ENCODE measurements at regions not wholly inside any gene's neighbourhood (a gene's known extent, or its start where the extent isn't known, plus 50 kb on each side); places are given as distances from the start of the nearest gene placed in this dataset.

DNA sequence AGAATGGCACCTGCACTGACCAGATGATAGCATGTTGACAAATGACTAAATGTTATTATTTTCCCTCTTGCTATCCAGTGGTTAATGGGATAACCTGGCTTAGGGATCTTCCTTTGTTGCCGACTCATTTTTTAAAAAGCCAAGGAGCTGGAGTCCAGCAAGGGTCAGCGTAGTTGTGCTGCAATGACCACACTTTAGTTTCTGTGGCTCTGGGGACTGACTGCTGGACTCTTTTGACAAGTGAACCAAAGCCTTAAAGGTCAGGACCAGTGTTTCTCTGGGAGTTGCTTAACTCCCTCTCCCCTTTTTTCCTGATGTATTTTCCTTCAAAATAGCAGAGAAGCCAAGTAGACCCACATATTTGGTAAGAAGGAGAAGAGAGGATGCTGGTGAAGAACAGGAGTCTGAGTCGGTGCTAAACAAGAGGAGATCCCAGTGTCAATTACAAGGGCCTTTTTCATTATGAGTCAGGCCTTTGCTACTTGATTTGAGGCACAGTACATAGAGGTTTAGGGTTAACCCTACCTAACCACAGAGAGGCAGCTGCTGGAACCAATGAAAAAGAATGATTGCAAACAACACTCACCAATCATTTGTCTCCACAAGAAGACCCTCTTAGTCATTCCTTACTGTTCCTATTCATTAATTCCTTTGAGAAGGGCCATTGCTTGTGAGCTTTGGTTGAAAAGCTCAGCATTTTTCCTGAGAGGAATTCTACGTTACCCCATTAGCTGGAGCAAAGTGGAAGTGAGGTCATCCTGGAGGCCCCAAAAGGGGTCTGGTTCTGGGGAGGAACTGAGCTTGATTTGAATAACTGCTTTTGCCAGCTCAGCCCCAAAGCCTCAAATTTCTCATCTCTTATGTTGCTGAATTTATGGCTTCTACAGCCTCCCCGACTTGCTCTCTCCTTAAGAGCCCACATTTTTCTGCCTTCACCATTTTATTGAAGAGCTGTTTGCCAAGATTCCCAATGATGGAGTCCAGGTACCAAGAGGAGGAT, 137.6 kb upstream of the HNMT start:
- BruUV-seq (replicated peaks): no TSS peak
- no peaks in the 10 kb centered on the region for H3K27me3 ChIP-seq (replicated peaks in 1 of 2; ENCODE audit: control insufficient read depth in 2 of 2, insufficient read depth in 2 of 2, low read length in 1 of 2)
- H3K4me1 ChIP-seq (ENCODE audit: control insufficient read depth, insufficient read depth, low read length): no peaks in the 10 kb centered on the region
- H3K27ac ChIP-seq (ENCODE audit: control insufficient read depth, insufficient read depth): no peak overlapping the region
- no peaks in the 10 kb centered on the region for H3K9me3 ChIP-seq (replicated peaks; ENCODE audit: control insufficient read depth, insufficient read depth, low read length)
- ChIA-PET POLR2A (no interaction called here), RAD21 (ENCODE audit: unreplicated experiment) (interaction anchor here (0.8 kb wide), 1 partner anchor 12 kb away, joined by 4 read pairs; no protein-coding TSS in a partner anchor), CTCF (interaction anchor here (3.0 kb wide), 1 partner anchor 12 kb away, joined by 18 read pairs; no protein-coding TSS in a partner anchor), SMC1A (ENCODE audit: uncharacterized antibody, unreplicated experiment) (interaction anchor here (1.3 kb wide), 1 partner anchor 11 kb away, joined by 6 read pairs; no protein-coding TSS in a partner anchor)
- H3K79me2 ChIP-seq (ENCODE audit: control insufficient read depth, insufficient read depth, low read length): no peaks in the 10 kb centered on the region
- DNase-seq (ENCODE audit: low read depth, low spot score) (peak; percentile 19), FAIRE-seq (peak; percentile 47), ATAC-seq (peak; percentile 98)
- H3K4me3 ChIP-seq: no peak overlapping the region
- no peaks in the 10 kb centered on the region for H4K20me1 ChIP-seq (ENCODE audit: control insufficient read depth, insufficient read depth)
- no peak overlapping the region for H2AFZ ChIP-seq (ENCODE audit: control insufficient read depth, low read depth, low read length)
- H3K4me2 ChIP-seq (ENCODE audit: control insufficient read depth, insufficient read depth): no peak overlapping the region
- WGBS (ENCODE audit: insufficient coverage, insufficient replicate concordance, low lambda C conversion rate, missing lambda C conversion rate): 12% methylated on average over 5 of the region's 5 CpGs
- no peaks in the 10 kb centered on the region for H3K36me3 ChIP-seq (ENCODE audit: control insufficient read depth in 2 of 2, insufficient read depth in 2 of 2, low read length in 1 of 2)
- in situ Hi-C loops (cut with MboI): loop anchor here (25.0 kb wide), 1 partner anchor 1914 kb away; no protein-coding TSS in a partner anchor
- no peak overlapping the region for H3K9ac ChIP-seq (ENCODE audit: control insufficient read depth, insufficient read depth, low read length)
- intact Hi-C loops (cut with micrococcal nuclease; ENCODE audit: unreplicated experiment): no loop called here
- TF ChIP-seq ATF7 (IDR thresholded peaks at IDR 0.05; ENCODE audit: low read depth) (peak; percentile 33; the same call in 1 of the 2 replicates), DPF2 (IDR thresholded peaks at IDR 0.05) (peak; percentile 65; the same call in 1 of the 2 replicates), HDGF (IDR thresholded peaks at IDR 0.05) (no peak), CBFB (IDR thresholded peaks at IDR 0.05; ENCODE audit: low read depth) (no peak), BHLHE40 (IDR thresholded peaks at IDR 0.05; ENCODE audit: borderline replicate concordance in 1 of 2, low read depth in 2 of 2, low read length in 1 of 2) (peak; percentile 22 to 45; a peak in 2 of 4 replicates), NFYB (IDR thresholded peaks at IDR 0.05; ENCODE audit: insufficient read depth, low read depth, low read length) (peak; percentile 71), KAT2A (conservative IDR thresholded peaks at IDR 0.05; ENCODE audit: control insufficient read depth, low read depth, low read length) (no peak), RB1 (IDR thresholded peaks at IDR 0.05; ENCODE audit: borderline replicate concordance) (no peak), JUNB (IDR thresholded peaks at IDR 0.05) (peak; percentile 75), BCL11A (IDR thresholded peaks at IDR 0.05; ENCODE audit: low read depth, low read length) (no peak), MTA2 (IDR thresholded peaks at IDR 0.05; ENCODE audit: low read depth) (peak; percentile 68), IKZF2 (IDR thresholded peaks at IDR 0.05) (peak; percentile 17 to 45; a peak in 1 of 4 replicates), TBL1XR1 (IDR thresholded peaks at IDR 0.05; ENCODE audit: low read depth, low read length) (peak; percentile 60; the same call in 1 of the 2 replicates), BMI1 (IDR thresholded peaks at IDR 0.05; ENCODE audit: borderline replicate concordance) (no peak), PAX5 (IDR thresholded peaks at IDR 0.05; ENCODE audit: borderline replicate concordance, low read depth, low read length) (peak; percentile 72; the same call in 1 of the 2 replicates), RUNX3 (IDR thresholded peaks at IDR 0.05; ENCODE audit: low read length) (peak; percentile 92)
- TF ChIP-seq, protein P1, sequence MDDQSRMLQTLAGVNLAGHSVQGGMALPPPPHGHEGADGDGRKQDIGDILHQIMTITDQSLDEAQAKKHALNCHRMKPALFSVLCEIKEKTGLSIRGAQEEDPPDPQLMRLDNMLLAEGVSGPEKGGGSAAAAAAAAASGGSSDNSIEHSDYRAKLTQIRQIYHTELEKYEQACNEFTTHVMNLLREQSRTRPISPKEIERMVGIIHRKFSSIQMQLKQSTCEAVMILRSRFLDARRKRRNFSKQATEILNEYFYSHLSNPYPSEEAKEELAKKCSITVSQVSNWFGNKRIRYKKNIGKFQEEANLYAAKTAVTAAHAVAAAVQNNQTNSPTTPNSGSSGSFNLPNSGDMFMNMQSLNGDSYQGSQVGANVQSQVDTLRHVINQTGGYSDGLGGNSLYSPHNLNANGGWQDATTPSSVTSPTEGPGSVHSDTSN (IDR thresholded peaks at IDR 0.05; ENCODE audit: insufficient replicate concordance, low read depth, low read length): peak; percentile 76
- TF ChIP-seq, protein P2, sequence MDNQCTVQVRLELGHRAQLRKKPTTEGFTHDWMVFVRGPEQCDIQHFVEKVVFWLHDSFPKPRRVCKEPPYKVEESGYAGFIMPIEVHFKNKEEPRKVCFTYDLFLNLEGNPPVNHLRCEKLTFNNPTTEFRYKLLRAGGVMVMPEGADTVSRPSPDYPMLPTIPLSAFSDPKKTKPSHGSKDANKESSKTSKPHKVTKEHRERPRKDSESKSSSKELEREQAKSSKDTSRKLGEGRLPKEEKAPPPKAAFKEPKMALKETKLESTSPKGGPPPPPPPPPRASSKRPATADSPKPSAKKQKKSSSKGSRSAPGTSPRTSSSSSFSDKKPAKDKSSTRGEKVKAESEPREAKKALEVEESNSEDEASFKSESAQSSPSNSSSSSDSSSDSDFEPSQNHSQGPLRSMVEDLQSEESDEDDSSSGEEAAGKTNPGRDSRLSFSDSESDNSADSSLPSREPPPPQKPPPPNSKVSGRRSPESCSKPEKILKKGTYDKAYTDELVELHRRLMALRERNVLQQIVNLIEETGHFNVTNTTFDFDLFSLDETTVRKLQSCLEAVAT (IDR thresholded peaks at IDR 0.05): 0 out of 2 replicates have a peak, but pooled peaks have one; percentile 48
- TF ChIP-seq, protein P3, sequence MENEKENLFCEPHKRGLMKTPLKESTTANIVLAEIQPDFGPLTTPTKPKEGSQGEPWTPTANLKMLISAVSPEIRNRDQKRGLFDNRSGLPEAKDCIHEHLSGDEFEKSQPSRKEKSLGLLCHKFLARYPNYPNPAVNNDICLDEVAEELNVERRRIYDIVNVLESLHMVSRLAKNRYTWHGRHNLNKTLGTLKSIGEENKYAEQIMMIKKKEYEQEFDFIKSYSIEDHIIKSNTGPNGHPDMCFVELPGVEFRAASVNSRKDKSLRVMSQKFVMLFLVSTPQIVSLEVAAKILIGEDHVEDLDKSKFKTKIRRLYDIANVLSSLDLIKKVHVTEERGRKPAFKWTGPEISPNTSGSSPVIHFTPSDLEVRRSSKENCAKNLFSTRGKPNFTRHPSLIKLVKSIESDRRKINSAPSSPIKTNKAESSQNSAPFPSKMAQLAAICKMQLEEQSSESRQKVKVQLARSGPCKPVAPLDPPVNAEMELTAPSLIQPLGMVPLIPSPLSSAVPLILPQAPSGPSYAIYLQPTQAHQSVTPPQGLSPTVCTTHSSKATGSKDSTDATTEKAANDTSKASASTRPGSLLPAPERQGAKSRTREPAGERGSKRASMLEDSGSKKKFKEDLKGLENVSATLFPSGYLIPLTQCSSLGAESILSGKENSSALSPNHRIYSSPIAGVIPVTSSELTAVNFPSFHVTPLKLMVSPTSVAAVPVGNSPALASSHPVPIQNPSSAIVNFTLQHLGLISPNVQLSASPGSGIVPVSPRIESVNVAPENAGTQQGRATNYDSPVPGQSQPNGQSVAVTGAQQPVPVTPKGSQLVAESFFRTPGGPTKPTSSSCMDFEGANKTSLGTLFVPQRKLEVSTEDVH (IDR thresholded peaks at IDR 0.05; ENCODE audit: low read depth, partially characterized antibody): no peak
